SK-N-SH treated with all-trans-retinoic acid at 6 μM for 48 hours (cell line): ENCODE measurements at regions not wholly inside any gene's neighbourhood (a gene's known extent, or its start where the extent isn't known, plus 50 kb on each side); places are given as distances from the start of the nearest gene placed in this dataset.

Source experiments
- ATAC-seq: fragments of 200-7000 bp; cut with Tn5 transposase; 3 replicates; pipeline ENCODE4 v1.9.1; 2020; ENCODE audit warnings: mild to moderate bottlenecking, moderate library complexity
- CSDC2 ChIP-seq: fragments of 250-450 bp; sonication (Bioruptor Pico); IDR thresholded peaks from 2 replicates; pipeline ENCODE4 v1.5.0; 2020; ENCODE audit warnings: mild to moderate bottlenecking, moderate library complexity
- GLIS3 ChIP-seq: fragments of 250-450 bp; sonication (Bioruptor Pico); IDR thresholded peaks from 2 replicates; pipeline ENCODE4 v1.5.0; 2020; ENCODE audit warnings: mild to moderate bottlenecking, moderate library complexity
- PPARA ChIP-seq: fragments of 250-450 bp; sonication (Bioruptor Pico); IDR thresholded peaks from 2 replicates; pipeline ENCODE4 v1.5.0; 2020; ENCODE audit warnings: mild to moderate bottlenecking, borderline replicate concordance
- RARB ChIP-seq: fragments of 250-450 bp; sonication (Bioruptor Pico); IDR thresholded peaks from 2 replicates; pipeline ENCODE4 v1.8.0; 2021; ENCODE audit warnings: mild to moderate bottlenecking, moderate library complexity
- SNAI2 ChIP-seq: fragments of 250-450 bp; sonication (Bioruptor Pico); IDR thresholded peaks from 2 replicates; pipeline ENCODE4 v1.5.0; 2020; ENCODE audit warnings: mild to moderate bottlenecking, moderate library complexity
- TCF4 ChIP-seq: fragments of 250-450 bp; sonication (Bioruptor Pico); IDR thresholded peaks from 2 replicates; pipeline ENCODE4 v1.8.0; 2021; ENCODE audit warnings: mild to moderate bottlenecking, moderate library complexity, borderline replicate concordance
- ZC3H10 ChIP-seq: fragments of 250-450 bp; sonication (Bioruptor Pico); IDR thresholded peaks from 2 replicates; pipeline ENCODE4 v1.5.1; 2021; ENCODE audit warnings: mild to moderate bottlenecking, moderate library complexity
- ZFP3 ChIP-seq: fragments of 250-450 bp; sonication (Bioruptor Pico); IDR thresholded peaks from 2 replicates; pipeline ENCODE4 v1.5.0; 2020; ENCODE audit warnings: mild to moderate bottlenecking, moderate library complexity
- ZNF70 ChIP-seq: fragments of 450-650 bp; formaldehyde crosslinking; IDR thresholded peaks from 2 replicates; pipeline ENCODE4 v1.5.0; 2020; ENCODE audit warnings: mild to moderate bottlenecking, moderate library complexity
- ZNF8 ChIP-seq: fragments of 450-650 bp; formaldehyde crosslinking; IDR thresholded peaks from 2 replicates; pipeline ENCODE4 v1.5.0; 2020; ENCODE audit warnings: mild to moderate bottlenecking, moderate library complexity
- TF ChIP-seq, protein P1 (sequence below): fragments of 250-450 bp; sonication (Bioruptor Pico); IDR thresholded peaks from 2 replicates; pipeline ENCODE4 v1.5.0; 2020; ENCODE audit warnings: mild to moderate bottlenecking, moderate library complexity
- TF ChIP-seq, protein P2 (sequence below): fragments of 250-450 bp; sonication (Bioruptor Pico); IDR thresholded peaks from 2 replicates; pipeline ENCODE4 v1.5.1; 2021; ENCODE audit warnings: mild to moderate bottlenecking, moderate library complexity
- TF ChIP-seq, protein P3 (sequence below): fragments of 250-450 bp; sonication (Bioruptor Pico); IDR thresholded peaks from 2 replicates; pipeline ENCODE4 v1.5.1; 2020; ENCODE audit warnings: low read depth, mild to moderate bottlenecking, moderate library complexity
- TF ChIP-seq, protein P4 (sequence below): fragments of 250-450 bp; sonication (Bioruptor Pico); IDR thresholded peaks from 2 replicates; pipeline ENCODE4 v1.8.0; 2021; ENCODE audit warnings: low read depth, mild to moderate bottlenecking, moderate library complexity, borderline replicate concordance
- TF ChIP-seq, protein P5 (sequence below): fragments of 250-450 bp; sonication (Bioruptor Pico); IDR thresholded peaks from 2 replicates; pipeline ENCODE4 v1.8.0; 2020; ENCODE audit warnings: mild to moderate bottlenecking, moderate library complexity, borderline replicate concordance

DNA sequence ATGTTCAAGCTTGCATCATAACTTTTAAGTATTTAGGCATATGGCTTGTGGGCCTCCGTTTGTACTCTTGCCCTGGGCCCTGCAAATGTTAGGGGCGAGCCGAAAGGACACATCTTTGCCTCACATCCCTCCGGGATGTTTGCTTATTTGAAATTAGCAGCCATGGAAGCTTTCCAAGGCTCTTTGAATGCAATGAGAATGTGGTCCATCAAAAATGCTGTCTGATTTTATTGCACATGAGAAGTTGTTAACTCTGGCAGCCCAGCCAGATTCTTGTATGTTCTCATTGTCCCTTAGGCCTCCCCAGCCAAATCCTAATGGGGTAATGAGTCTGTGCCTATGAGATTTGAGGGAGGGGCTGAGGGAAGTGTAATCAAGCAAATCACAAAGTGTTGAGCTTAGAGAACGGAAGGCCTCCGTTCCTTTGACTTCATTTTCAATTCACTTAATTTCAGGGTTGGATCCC, 261.2 kb upstream of the MARCKS start (continued):
- TF ChIP-seq, protein P1, sequence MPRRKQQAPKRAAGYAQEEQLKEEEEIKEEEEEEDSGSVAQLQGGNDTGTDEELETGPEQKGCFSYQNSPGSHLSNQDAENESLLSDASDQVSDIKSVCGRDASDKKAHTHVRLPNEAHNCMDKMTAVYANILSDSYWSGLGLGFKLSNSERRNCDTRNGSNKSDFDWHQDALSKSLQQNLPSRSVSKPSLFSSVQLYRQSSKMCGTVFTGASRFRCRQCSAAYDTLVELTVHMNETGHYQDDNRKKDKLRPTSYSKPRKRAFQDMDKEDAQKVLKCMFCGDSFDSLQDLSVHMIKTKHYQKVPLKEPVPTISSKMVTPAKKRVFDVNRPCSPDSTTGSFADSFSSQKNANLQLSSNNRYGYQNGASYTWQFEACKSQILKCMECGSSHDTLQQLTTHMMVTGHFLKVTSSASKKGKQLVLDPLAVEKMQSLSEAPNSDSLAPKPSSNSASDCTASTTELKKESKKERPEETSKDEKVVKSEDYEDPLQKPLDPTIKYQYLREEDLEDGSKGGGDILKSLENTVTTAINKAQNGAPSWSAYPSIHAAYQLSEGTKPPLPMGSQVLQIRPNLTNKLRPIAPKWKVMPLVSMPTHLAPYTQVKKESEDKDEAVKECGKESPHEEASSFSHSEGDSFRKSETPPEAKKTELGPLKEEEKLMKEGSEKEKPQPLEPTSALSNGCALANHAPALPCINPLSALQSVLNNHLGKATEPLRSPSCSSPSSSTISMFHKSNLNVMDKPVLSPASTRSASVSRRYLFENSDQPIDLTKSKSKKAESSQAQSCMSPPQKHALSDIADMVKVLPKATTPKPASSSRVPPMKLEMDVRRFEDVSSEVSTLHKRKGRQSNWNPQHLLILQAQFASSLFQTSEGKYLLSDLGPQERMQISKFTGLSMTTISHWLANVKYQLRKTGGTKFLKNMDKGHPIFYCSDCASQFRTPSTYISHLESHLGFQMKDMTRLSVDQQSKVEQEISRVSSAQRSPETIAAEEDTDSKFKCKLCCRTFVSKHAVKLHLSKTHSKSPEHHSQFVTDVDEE (CRISPR knock-in tag), result no peak
- no peak for TF ChIP-seq CSDC2
- no peak for TF ChIP-seq ZNF70 (CRISPR knock-in tag)
- TF ChIP-seq SNAI2 (CRISPR knock-in tag), result no peak
- no peak for TF ChIP-seq TCF4 (CRISPR knock-in tag)
- TF ChIP-seq, protein P2, sequence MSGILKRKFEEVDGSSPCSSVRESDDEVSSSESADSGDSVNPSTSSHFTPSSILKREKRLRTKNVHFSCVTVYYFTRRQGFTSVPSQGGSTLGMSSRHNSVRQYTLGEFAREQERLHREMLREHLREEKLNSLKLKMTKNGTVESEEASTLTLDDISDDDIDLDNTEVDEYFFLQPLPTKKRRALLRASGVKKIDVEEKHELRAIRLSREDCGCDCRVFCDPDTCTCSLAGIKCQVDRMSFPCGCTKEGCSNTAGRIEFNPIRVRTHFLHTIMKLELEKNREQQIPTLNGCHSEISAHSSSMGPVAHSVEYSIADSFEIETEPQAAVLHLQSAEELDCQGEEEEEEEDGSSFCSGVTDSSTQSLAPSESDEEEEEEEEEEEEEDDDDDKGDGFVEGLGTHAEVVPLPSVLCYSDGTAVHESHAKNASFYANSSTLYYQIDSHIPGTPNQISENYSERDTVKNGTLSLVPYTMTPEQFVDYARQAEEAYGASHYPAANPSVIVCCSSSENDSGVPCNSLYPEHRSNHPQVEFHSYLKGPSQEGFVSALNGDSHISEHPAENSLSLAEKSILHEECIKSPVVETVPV, result no peak

DNA sequence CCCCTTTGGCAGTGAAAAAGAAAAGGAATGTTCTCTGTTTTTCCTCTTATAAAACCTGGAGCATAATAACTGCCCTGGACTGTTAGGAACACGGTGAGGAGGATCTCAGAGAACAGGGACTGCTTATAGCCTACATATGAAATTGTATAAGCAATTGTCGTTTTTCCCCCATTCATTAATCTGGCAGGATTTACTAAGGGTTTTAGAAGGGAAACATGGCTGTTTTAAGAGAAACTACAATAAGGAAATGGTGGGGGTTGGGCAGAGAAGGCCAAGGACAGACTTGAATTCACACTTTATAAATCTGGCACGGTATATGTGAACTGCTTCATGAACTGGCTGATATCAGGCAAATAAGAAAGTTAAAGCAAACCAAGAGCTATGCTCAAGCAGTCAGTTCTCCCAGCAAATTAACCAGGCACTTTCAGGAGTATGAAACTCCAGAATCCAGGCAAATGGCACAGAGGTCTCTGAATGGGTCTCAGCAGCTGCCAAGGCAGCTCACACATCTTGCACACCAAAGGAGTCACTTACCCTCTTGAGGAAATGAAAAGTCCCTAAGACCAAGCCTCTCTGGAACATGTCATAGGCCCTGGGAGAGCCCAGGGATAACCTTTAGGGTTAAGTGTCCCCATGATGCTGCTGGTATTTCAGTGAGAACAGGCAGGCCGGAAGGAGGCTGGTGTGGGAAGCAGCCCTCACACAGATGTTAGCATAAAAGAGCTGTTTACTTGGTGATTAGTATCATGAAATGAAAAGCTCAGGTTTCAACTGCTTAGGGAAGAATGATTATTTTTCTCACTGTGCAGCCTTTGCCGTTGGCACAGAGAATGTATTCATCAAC, 260.5 kb upstream of the MARCKS start:
- no peak for TF ChIP-seq TCF4 (CRISPR knock-in tag)
- TF ChIP-seq RARB (CRISPR knock-in tag), result no peak
- TF ChIP-seq ZNF8, result no peak
- no peak for TF ChIP-seq ZFP3 (CRISPR knock-in tag)
- TF ChIP-seq GLIS3 (CRISPR knock-in tag), result no peak
- TF ChIP-seq, protein P1 (CRISPR knock-in tag), result no peak
- TF ChIP-seq, protein P2, result no peak
- TF ChIP-seq, all 23 proteins: peak for 0
- ATAC-seq, result no peak

DNA sequence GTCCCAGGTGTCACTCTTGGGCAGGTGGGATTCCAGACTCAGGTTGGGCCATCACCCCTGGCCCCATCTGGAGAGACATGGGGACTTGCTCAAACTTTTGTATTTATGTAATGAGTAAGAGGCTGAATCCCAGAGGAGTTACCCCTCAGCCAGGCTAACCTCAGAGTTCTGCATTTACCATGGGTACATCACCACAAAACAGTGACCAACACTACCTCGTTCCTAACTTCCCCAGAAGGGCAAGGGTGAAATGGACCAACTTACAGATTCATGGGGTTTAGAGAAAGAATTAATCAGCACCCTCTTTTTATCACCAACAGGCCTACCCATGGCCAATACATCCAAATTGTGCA, 259.9 kb upstream of the MARCKS start:
- no peak for TF ChIP-seq ZC3H10 (CRISPR knock-in tag)
- TF ChIP-seq TCF4 (CRISPR knock-in tag), result no peak
- TF ChIP-seq, protein P3, sequence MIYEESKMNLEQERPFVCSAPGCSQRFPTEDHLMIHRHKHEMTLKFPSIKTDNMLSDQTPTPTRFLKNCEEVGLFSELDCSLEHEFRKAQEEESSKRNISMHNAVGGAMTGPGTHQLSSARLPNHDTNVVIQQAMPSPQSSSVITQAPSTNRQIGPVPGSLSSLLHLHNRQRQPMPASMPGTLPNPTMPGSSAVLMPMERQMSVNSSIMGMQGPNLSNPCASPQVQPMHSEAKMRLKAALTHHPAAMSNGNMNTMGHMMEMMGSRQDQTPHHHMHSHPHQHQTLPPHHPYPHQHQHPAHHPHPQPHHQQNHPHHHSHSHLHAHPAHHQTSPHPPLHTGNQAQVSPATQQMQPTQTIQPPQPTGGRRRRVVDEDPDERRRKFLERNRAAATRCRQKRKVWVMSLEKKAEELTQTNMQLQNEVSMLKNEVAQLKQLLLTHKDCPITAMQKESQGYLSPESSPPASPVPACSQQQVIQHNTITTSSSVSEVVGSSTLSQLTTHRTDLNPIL, result no peak
- no peak for TF ChIP-seq CSDC2
- TF ChIP-seq, protein P4, sequence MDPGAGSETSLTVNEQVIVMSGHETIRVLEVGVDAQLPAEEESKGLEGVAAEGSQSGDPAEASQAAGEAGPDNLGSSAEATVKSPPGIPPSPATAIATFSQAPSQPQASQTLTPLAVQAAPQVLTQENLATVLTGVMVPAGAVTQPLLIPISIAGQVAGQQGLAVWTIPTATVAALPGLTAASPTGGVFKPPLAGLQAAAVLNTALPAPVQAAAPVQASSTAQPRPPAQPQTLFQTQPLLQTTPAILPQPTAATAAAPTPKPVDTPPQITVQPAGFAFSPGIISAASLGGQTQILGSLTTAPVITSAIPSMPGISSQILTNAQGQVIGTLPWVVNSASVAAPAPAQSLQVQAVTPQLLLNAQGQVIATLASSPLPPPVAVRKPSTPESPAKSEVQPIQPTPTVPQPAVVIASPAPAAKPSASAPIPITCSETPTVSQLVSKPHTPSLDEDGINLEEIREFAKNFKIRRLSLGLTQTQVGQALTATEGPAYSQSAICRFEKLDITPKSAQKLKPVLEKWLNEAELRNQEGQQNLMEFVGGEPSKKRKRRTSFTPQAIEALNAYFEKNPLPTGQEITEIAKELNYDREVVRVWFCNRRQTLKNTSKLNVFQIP (CRISPR knock-in tag), result no peak
- TF ChIP-seq, protein P5, sequence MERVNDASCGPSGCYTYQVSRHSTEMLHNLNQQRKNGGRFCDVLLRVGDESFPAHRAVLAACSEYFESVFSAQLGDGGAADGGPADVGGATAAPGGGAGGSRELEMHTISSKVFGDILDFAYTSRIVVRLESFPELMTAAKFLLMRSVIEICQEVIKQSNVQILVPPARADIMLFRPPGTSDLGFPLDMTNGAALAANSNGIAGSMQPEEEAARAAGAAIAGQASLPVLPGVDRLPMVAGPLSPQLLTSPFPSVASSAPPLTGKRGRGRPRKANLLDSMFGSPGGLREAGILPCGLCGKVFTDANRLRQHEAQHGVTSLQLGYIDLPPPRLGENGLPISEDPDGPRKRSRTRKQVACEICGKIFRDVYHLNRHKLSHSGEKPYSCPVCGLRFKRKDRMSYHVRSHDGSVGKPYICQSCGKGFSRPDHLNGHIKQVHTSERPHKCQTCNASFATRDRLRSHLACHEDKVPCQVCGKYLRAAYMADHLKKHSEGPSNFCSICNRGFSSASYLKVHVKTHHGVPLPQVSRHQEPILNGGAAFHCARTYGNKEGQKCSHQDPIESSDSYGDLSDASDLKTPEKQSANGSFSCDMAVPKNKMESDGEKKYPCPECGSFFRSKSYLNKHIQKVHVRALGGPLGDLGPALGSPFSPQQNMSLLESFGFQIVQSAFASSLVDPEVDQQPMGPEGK, result no peak
- TF ChIP-seq PPARA (CRISPR knock-in tag), result no peak
- TF ChIP-seq, protein P2, result no peak
- no peak for TF ChIP-seq SNAI2 (CRISPR knock-in tag)

More for the DNA sequence above, 259.9 kb upstream of the MARCKS start:
- ATAC-seq, result no peak
